ENCODE measurements at regions not wholly inside any gene's neighbourhood (a gene's known extent, or its start where the extent isn't known, plus 50 kb on each side); places are given as distances from the start of the nearest gene placed in this dataset.

GRCh38 chr2:128984855-128985254 is 666.2 kb upstream of the HS6ST1 start (continued):
- TF ChIP-seq ZHX1 (CRISPR knock-in tag; IDR thresholded peaks at IDR 0.05; ENCODE audit: low read depth) (no peak), ZKSCAN5 (CRISPR knock-in tag; IDR thresholded peaks at IDR 0.05) (no peak), RXRA (CRISPR knock-in tag; IDR thresholded peaks at IDR 0.05) (no peak), PRMT3 (CRISPR knock-in tag; IDR thresholded peaks at IDR 0.05; ENCODE audit: borderline replicate concordance, low read depth) (no peak), FOXA3 (CRISPR knock-in tag; IDR thresholded peaks at IDR 0.05) (no peak), SRF (IDR thresholded peaks at IDR 0.05; ENCODE audit: low read depth, low read length) (no peak), ZBTB42 (CRISPR knock-in tag; IDR thresholded peaks at IDR 0.05) (no peak), SALL2 (CRISPR knock-in tag; IDR thresholded peaks at IDR 0.05) (no peak)

DNA sequence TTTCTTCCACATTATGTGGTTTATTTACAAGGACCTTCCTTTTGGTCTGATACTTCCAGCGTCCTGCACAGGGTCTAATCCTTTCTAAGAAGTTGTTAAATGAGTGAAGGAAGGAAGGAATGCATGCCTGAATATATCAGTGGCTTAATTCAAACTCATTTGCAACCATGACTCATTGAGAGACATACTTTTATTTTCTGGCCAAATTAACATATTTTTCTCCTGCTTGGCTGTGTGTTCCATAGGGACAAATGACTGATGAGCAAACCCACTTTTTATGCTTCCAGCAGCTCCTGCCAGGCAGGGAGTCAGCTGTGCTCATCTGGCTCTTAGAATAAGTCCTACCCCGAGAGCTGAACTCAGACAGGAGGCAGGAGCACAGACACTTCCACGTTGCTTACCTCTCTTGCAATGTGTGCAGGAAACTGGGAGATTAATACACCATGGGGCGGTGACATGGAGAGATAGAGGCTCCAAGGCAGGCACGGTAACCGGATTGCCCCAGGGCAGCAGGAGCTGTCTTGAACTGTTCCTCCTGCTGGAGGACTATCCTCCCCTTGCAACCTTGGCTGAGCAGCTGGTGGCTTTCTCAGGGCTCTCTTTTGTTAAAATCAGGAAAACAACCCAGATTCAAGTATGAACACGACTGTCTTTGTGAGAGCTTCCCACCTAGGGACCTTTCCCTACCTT is 667.5 kb upstream of the HS6ST1 start:
- no peak overlapping the region for H3K4me3 ChIP-seq (replicated peaks in 1 of 3; ENCODE audit: insufficient read depth in 1 of 3, low read depth in 2 of 3, low read length in 3 of 3)
- no peaks in the 10 kb centered on the region for H3K79me2 ChIP-seq (ENCODE audit: insufficient read depth, low read length)
- no peaks in the 10 kb centered on the region for H3K4me1 ChIP-seq (ENCODE audit: insufficient read depth, low read length)
- WGBS (ENCODE audit: low lambda C conversion rate) = 0% methylated on average over 6 of the region's 7 CpGs
- DNase-seq (ENCODE audit: low spot score) (no peak), FAIRE-seq (no peak), ATAC-seq (no peak)
- CTCF ChIA-PET (ENCODE audit: low intra/inter-chr PET ratio, low total read pairs) = no interaction called here
- POLR2A ChIA-PET = no interaction called here
- H3K4me2 ChIP-seq (ENCODE audit: low read depth, low read length) = no peak overlapping the region
- no TSS peak for BruUV-seq (replicated peaks)
- H4K20me1 ChIP-seq (ENCODE audit: insufficient read depth, low read length) = no peaks in the 10 kb centered on the region
- no peak overlapping the region for H2AFZ ChIP-seq (ENCODE audit: low read length)
- in situ Hi-C loops (cut with HindIII; ENCODE audit: extremely low pct_ligation_motif_present, low pct_unique_long_range_greater_than_20kb) (no loop called here), intact Hi-C loops (cut with micrococcal nuclease; ENCODE audit: unreplicated experiment) (no loop called here)
- peaks cover 0 to 35% of the 10 kb centered on the region in 2 experiments; a peak in 1 of 5 replicates for H3K27me3 ChIP-seq (ENCODE audit: control insufficient read depth in 1 of 2, insufficient read depth in 2 of 2, low read length in 2 of 2)
- H3K27ac ChIP-seq (ENCODE audit: extremely low read length, insufficient read depth, low read length) = no peak overlapping the region
- H3K9ac ChIP-seq (ENCODE audit: insufficient read depth, low read depth, low read length) = no peak overlapping the region
- no peaks in the 10 kb centered on the region for H3K9me3 ChIP-seq (ENCODE audit: low read length)
- H3K36me3 ChIP-seq (replicated peaks in 1 of 2; ENCODE audit: control insufficient read depth in 1 of 2, insufficient read depth in 2 of 2, low read length in 2 of 2) = no peaks in the 10 kb centered on the region
- TF ChIP-seq ZNF3 (CRISPR knock-in tag; IDR thresholded peaks at IDR 0.05) = no peak
- no peak for TF ChIP-seq SMARCE1 (IDR thresholded peaks at IDR 0.05; ENCODE audit: borderline replicate concordance)
- TF ChIP-seq, protein P1, sequence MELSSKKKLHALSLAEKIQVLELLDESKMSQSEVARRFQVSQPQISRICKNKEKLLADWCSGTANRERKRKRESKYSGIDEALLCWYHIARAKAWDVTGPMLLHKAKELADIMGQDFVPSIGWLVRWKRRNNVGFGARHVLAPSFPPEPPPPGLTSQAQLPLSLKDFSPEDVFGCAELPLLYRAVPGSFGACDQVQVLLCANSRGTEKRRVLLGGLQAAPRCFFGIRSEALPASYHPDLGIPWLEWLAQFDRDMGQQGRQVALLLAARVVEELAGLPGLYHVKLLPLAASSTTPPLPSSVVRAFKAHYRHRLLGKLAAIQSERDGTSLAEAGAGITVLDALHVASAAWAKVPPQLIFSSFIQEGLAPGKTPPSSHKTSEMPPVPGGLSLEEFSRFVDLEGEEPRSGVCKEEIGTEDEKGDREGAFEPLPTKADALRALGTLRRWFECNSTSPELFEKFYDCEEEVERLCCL (CRISPR knock-in tag; IDR thresholded peaks at IDR 0.05; ENCODE audit: borderline replicate concordance) = no peak
- TF ChIP-seq, protein P2, sequence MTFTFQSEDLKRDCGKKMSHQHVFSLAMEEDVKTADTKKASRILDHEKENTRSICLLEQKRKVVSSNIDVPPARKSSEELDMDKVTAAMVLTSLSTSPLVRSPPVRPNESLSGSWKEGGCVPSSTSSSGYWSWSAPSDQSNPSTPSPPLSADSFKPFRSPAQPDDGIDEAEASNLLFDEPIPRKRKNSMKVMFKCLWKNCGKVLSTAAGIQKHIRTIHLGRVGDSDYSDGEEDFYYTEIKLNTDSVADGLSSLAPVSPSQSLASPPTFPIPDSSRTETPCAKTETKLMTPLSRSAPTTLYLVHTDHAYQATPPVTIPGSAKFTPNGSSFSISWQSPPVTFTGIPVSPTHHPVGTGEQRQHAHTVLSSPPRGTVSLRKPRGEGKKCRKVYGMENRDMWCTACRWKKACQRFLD (CRISPR knock-in tag; IDR thresholded peaks at IDR 0.05; ENCODE audit: borderline replicate concordance) = no peak
- TF ChIP-seq ARHGAP35 (CRISPR knock-in tag; IDR thresholded peaks at IDR 0.05; ENCODE audit: borderline replicate concordance) = no peak
- no peak for TF ChIP-seq SUZ12 (IDR thresholded peaks at IDR 0.05; ENCODE audit: low read depth, low read length)
- TF ChIP-seq ZNF513 (CRISPR knock-in tag; conservative IDR thresholded peaks at IDR 0.05) = no peak
- TF ChIP-seq TBL1XR1 (IDR thresholded peaks at IDR 0.05; ENCODE audit: borderline replicate concordance, low read length, partially characterized antibody) = no peak
- TF ChIP-seq, protein P3, sequence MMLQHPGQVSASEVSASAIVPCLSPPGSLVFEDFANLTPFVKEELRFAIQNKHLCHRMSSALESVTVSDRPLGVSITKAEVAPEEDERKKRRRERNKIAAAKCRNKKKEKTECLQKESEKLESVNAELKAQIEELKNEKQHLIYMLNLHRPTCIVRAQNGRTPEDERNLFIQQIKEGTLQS (CRISPR knock-in tag; IDR thresholded peaks at IDR 0.05) = no peak
